K562 (cell line): ENCODE measurements at regions not wholly inside any gene's neighbourhood (a gene's known extent, or its start where the extent isn't known, plus 50 kb on each side); places are given as distances from the start of the nearest gene placed in this dataset.

Source experiments
- ATAC-seq: fragments of 200-7000 bp; cut with Tn5 transposase; 3 replicates; pipeline ENCODE4 v1.9.1; 2020; ENCODE audit warnings: moderate library complexity
- BruUV-seq: library from RNA; stranded (reverse); fragments of 400-500 nt; replicated peaks from 2 replicates; lab custom pipeline; 2021; lab: Mats Ljungman, UMichigan
- CTCF ChIA-PET: fragments of 300-600 bp; formaldehyde crosslinking; extraction: SDS; loops from one replicate; lab custom pipeline; 2021; ENCODE audit warnings: low intra/inter-chr PET ratio; lab: Yijun Ruan, JAX
- POLR2A ChIA-PET: fragments of 300-600, 350-650 bp; sonication (Branson Sonifier 250); formaldehyde crosslinking; extraction: SDS; loops from one replicate; lab custom pipeline; 2021; ENCODE audit warnings: antibody characterized with exemption, inconsistent platforms; lab: Yijun Ruan, JAX
- DNase-seq, 4 experiments: peaks; one replicate each; pipeline versions ENCODE4 v3.0.0 to v3.0.0-alpha.2; 2011 to 2018; ENCODE audit warnings: low spot score in 3 of 4, mixed read lengths in 3 of 4; ENCODE audit errors: extremely low read depth in 1 of 4
- FAIRE-seq: peaks from 2 replicates; lab custom pipeline; 2011; peaks lifted over from hg19 to GRCh38; lab: Jason Lieb, UNC
- H2AFZ ChIP-seq: 2 replicates; pipeline ENCODE4 v1.6.0; 2011; ENCODE audit warnings: low read depth, low read length, control low read depth, inconsistent platforms
- H3K27ac ChIP-seq: fragments of 200-600 bp; 3 replicates; pipeline ENCODE4 v1.8.0; 2011; ENCODE audit warnings: low read depth, mild to moderate bottlenecking, control low read depth, inconsistent platforms, low read length, moderate library complexity, mixed read lengths; ENCODE audit errors: extremely low read depth
- H3K27me3 ChIP-seq, 2 experiments: fragments of 300-600 bp in 1 of 2; 2 replicates in 1 of 2; 3 replicates in 1 of 2; pipeline versions ENCODE4 v1.6.0 to v1.8.0; 2011; ENCODE audit warnings: inconsistent platforms in 2 of 2, low read length in 2 of 2, mild to moderate bottlenecking in 1 of 2, mixed read lengths in 1 of 2, moderate library complexity in 1 of 2; ENCODE audit not compliant: control insufficient read depth in 2 of 2, insufficient read depth in 2 of 2
- H3K36me3 ChIP-seq: fragments of 300-600 bp; 3 replicates; pipeline ENCODE4 v1.8.0; 2011; ENCODE audit warnings: mild to moderate bottlenecking, low read length, inconsistent platforms; ENCODE audit not compliant: control insufficient read depth, insufficient read depth
- H3K4me1 ChIP-seq, 2 experiments: fragments of 200-600 bp in 1 of 2; replicated peaks in 1 of 2; 2 replicates in 1 of 2; 3 replicates in 1 of 2; pipeline versions ENCODE4 v1.5.1 to v1.8.0; 2011; ENCODE audit warnings: inconsistent platforms in 2 of 2, low read length in 2 of 2, mild to moderate bottlenecking in 1 of 2, mixed read lengths in 1 of 2, moderate library complexity in 1 of 2; ENCODE audit not compliant: control insufficient read depth in 2 of 2, insufficient read depth in 2 of 2
- H3K4me2 ChIP-seq: 2 replicates; pipeline ENCODE4 v1.6.1; 2011; ENCODE audit warnings: low read length, control low read depth, inconsistent platforms, mixed read lengths; ENCODE audit not compliant: insufficient read depth
- H3K4me3 ChIP-seq: fragments of 200-600 bp; sonication (generic), shearing (Covaris generic); 2 replicates; pipeline ENCODE4 v1.5.1; 2016; ENCODE audit warnings: control low read depth, inconsistent platforms
- H3K79me2 ChIP-seq: fragments of 200-600 bp; 3 replicates; pipeline ENCODE4 v1.8.0; 2011; ENCODE audit warnings: low read length, inconsistent platforms; ENCODE audit not compliant: control insufficient read depth, insufficient read depth
- H3K9ac ChIP-seq, 2 experiments: 2 replicates each; pipeline versions ENCODE4 v1.6.0 to v1.6.1; 2011; ENCODE audit warnings: low read depth in 2 of 2, low read length in 2 of 2, control low read depth in 1 of 2, inconsistent platforms in 1 of 2, mild to moderate bottlenecking in 1 of 2, mixed read lengths in 1 of 2; ENCODE audit not compliant: insufficient read depth in 1 of 2
- H3K9me1 ChIP-seq: one replicate; pipeline ENCODE4 v1.6.0; 2011; ENCODE audit warnings: inconsistent platforms, mild to moderate bottlenecking, low read length, moderate library complexity; ENCODE audit not compliant: control insufficient read depth, insufficient read depth
- H3K9me3 ChIP-seq: replicated peaks from 2 replicates; pipeline ENCODE4 v1.5.1; 2011; ENCODE audit warnings: low read depth, low read length, inconsistent platforms; ENCODE audit not compliant: control insufficient read depth, insufficient read depth
- H4K20me1 ChIP-seq: replicated peaks from 2 replicates; pipeline ENCODE4 v1.6.1; 2011; ENCODE audit warnings: low read length, inconsistent platforms, mixed read lengths; ENCODE audit not compliant: control insufficient read depth, insufficient read depth
- ASH1L ChIP-seq: fragments of 450-650 bp; IDR thresholded peaks from 2 replicates; pipeline ENCODE4 v1.6.1; 2018; ENCODE audit warnings: borderline replicate concordance, mild to moderate bottlenecking, low read depth; ENCODE audit not compliant: partially characterized antibody
- EWSR1 ChIP-seq: fragments of 450-650 bp; IDR thresholded peaks from 2 replicates; pipeline ENCODE4 v1.6.1; 2018; ENCODE audit warnings: borderline replicate concordance, mild to moderate bottlenecking, low read depth, moderate library complexity; ENCODE audit not compliant: partially characterized antibody
- FOS ChIP-seq: IDR thresholded peaks from 3 replicates; pipeline ENCODE4 v1.6.1; 2011; ENCODE audit not compliant: insufficient read length; ENCODE audit errors: extremely low read depth
- HNRNPUL1 ChIP-seq: fragments of 200-400 bp; formaldehyde crosslinking; IDR thresholded peaks from 2 replicates; pipeline ENCODE4 v1.6.1; 2017; ENCODE audit warnings: low read length
- ILK ChIP-seq: fragments of 450-650 bp; IDR thresholded peaks from 2 replicates; pipeline ENCODE4 v1.6.1; 2016; ENCODE audit warnings: missing genetic modification characterization, low read depth, mild to moderate bottlenecking, missing compliant biosample characterization, moderate library complexity, borderline replicate concordance
- NFYB ChIP-seq: IDR thresholded peaks from 2 replicates; pipeline ENCODE4 v1.6.1; 2011; ENCODE audit warnings: mild to moderate bottlenecking, moderate library complexity; ENCODE audit not compliant: insufficient read length; ENCODE audit errors: extremely low read depth
- PRPF4 ChIP-seq: fragments of 200-400 bp; formaldehyde crosslinking; IDR thresholded peaks from one replicate; pipeline ENCODE4 v1.6.1; 2017; ENCODE audit warnings: low read length, low read depth, mild to moderate bottlenecking; ENCODE audit not compliant: insufficient read depth, poor library complexity, severe bottlenecking
- TRIM24 ChIP-seq, 2 experiments: fragments of 450-650 bp; IDR thresholded peaks; 2 replicates each; pipeline ENCODE4 v1.6.1; 2016
- ZEB2 ChIP-seq: fragments of 450-650 bp; IDR thresholded peaks from 2 replicates; pipeline ENCODE4 v1.6.1; 2016
- ZFP36 ChIP-seq: fragments of 150-350 bp; IDR thresholded peaks from 2 replicates; pipeline ENCODE4 v1.6.1; 2018; ENCODE audit warnings: low read length, low read depth; ENCODE audit not compliant: partially characterized antibody
- ZNF589 ChIP-seq: fragments of 200-800 bp; sonication (Bioruptor generic); IDR thresholded peaks from 2 replicates; pipeline ENCODE4 v1.6.1; 2016; ENCODE audit warnings: low read depth, missing genetic modification characterization, missing compliant biosample characterization
- WGBS: fragments of 100-300 bp; shearing (Covaris generic); methylation state at CpG from one replicate; pipeline ENCODE4 v1.1.6; 2016; ENCODE audit warnings: low coverage, mixed read lengths; ENCODE audit not compliant: insufficient coverage; ENCODE audit errors: missing lambda C conversion rate; 5-methylcytosine and 5-hydroxymethylcytosine counted together
- in situ Hi-C: fragments of 300-500 bp; cut with MboI; formaldehyde crosslinking; loops from 4 replicates; pipeline ENCODE4 v1.15.0; 2018; ENCODE audit warnings: inconsistent platforms, mixed read lengths
- intact Hi-C: fragments of 100-400 bp; cut with micrococcal nuclease; formaldehyde crosslinking; loops from 2 replicates; pipeline ENCODE4 v1.14.2; 2022
- TF ChIP-seq, protein P1 (sequence below): fragments of 250-450 bp; sonication (Bioruptor Pico); IDR thresholded peaks from 2 replicates; pipeline ENCODE4 v1.5.0; 2020; ENCODE audit warnings: mild to moderate bottlenecking, borderline replicate concordance
- TF ChIP-seq, protein P2 (sequence below): sonication (generic); formaldehyde crosslinking; IDR thresholded peaks from 2 replicates; pipeline ENCODE4 v1.8.1; 2022; ENCODE audit warnings: missing genetic modification reagents

DNA sequence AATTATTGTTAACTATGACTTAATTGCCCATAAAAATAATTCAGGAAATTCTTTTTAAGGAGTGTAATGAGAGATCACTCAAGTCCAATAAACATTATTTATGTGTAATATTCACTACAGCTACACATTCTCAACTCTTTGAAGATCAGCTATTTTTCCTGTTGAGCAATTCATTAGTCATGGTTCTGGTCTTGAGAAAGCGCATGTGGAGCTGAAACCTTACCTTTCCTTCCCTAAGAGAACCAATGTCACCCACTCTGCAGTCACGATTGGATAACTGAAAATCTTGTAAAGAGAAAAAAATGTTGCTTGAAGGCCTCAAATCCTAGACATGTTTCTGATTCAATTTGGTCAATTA, 736.9 kb upstream of the MARCKS start (continued):
- TF ChIP-seq ZFP36 = no peak
- TF ChIP-seq, all 486 proteins: peak for 0

GRCh38 chr6:113120582-113121285, 736.4 kb upstream of the MARCKS start:
- DNase-seq = no peak
- Histone ChIP-seq H3K4me2 (no peak overlapping the region), H3K27ac (no peak overlapping the region), H3K9me1 (no peaks in the 10 kb centered on the region), H4K20me1 (no peaks in the 10 kb centered on the region), H3K4me3 (no peak overlapping the region), H3K36me3 (no peaks in the 10 kb centered on the region), H3K9me3 (no peaks in the 10 kb centered on the region), H3K4me1 (no peaks in the 10 kb centered on the region), H3K79me2 (no peaks in the 10 kb centered on the region), H2AFZ (no peak overlapping the region), H3K9ac (no peak overlapping the region), H3K27me3 (no peaks in the 10 kb centered on the region)
- no TSS peak for BruUV-seq
- ChIA-PET CTCF (no interaction called here), POLR2A (no interaction called here)
- 3% methylated on average over 7 of the region's 7 CpGs for WGBS
- no peak for ATAC-seq
- FAIRE-seq = no peak
- intact Hi-C loops = no loop called here
- TF ChIP-seq PRPF4 (no peak), ILK (tag) (no peak), ASH1L (no peak), EWSR1 (no peak), ZEB2 (no peak), ZNF589 (CRISPR knock-in tag) (no peak), HNRNPUL1 (no peak), NFYB (no peak), TRIM24 (IDR thresholded peaks at IDR 0.05) (no peak), FOS (no peak)
- TF ChIP-seq, protein P1, sequence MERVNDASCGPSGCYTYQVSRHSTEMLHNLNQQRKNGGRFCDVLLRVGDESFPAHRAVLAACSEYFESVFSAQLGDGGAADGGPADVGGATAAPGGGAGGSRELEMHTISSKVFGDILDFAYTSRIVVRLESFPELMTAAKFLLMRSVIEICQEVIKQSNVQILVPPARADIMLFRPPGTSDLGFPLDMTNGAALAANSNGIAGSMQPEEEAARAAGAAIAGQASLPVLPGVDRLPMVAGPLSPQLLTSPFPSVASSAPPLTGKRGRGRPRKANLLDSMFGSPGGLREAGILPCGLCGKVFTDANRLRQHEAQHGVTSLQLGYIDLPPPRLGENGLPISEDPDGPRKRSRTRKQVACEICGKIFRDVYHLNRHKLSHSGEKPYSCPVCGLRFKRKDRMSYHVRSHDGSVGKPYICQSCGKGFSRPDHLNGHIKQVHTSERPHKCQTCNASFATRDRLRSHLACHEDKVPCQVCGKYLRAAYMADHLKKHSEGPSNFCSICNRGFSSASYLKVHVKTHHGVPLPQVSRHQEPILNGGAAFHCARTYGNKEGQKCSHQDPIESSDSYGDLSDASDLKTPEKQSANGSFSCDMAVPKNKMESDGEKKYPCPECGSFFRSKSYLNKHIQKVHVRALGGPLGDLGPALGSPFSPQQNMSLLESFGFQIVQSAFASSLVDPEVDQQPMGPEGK (CRISPR knock-in tag) = no peak
- TF ChIP-seq, protein P2, sequence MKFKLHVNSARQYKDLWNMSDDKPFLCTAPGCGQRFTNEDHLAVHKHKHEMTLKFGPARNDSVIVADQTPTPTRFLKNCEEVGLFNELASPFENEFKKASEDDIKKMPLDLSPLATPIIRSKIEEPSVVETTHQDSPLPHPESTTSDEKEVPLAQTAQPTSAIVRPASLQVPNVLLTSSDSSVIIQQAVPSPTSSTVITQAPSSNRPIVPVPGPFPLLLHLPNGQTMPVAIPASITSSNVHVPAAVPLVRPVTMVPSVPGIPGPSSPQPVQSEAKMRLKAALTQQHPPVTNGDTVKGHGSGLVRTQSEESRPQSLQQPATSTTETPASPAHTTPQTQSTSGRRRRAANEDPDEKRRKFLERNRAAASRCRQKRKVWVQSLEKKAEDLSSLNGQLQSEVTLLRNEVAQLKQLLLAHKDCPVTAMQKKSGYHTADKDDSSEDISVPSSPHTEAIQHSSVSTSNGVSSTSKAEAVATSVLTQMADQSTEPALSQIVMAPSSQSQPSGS (CRISPR knock-in tag) = no peak
- in situ Hi-C loops = no loop called here
